ENCODE measurements at regions not wholly inside any gene's neighbourhood (a gene's known extent, or its start where the extent isn't known, plus 50 kb on each side); places are given as distances from the start of the nearest gene placed in this dataset.
A peak's percentile ranks its signal among the peaks of the same experiment; 100 is the strongest.

GRCh38 chr4:124199185-124199584 lies 513.3 kb downstream of the ANKRD50 start:
- FAIRE-seq, result no peak

DNA sequence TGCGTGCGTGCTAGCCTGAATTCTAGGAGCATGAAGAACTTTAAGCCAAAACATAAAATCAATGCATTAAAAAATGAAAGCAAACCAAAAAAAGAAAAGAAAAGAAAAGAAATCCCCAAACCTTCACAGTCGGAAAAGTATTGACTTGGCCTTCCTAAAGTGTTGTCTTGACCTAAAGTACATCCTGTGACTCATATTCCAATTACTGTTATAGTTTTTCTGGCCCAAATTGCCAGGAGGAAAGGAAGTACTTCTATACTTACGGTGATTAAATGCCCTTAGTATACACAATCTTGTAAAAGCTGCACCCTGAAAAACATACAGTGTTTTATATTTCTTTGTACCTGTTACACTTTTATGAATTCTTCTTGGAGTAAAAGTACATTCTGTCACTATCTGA lies 512.8 kb downstream of the ANKRD50 start:
- FAIRE-seq, result no peak

GRCh38 chr4:124201636-124202035 lies 510.9 kb downstream of the ANKRD50 start:
- FAIRE-seq, result no peak

GRCh38 chr4:124202099-124202498 lies 510.4 kb downstream of the ANKRD50 start:
- FAIRE-seq, result no peak

GRCh38 chr4:124203613-124204238 lies 508.8 kb downstream of the ANKRD50 start:
- no peak for FAIRE-seq

DNA sequence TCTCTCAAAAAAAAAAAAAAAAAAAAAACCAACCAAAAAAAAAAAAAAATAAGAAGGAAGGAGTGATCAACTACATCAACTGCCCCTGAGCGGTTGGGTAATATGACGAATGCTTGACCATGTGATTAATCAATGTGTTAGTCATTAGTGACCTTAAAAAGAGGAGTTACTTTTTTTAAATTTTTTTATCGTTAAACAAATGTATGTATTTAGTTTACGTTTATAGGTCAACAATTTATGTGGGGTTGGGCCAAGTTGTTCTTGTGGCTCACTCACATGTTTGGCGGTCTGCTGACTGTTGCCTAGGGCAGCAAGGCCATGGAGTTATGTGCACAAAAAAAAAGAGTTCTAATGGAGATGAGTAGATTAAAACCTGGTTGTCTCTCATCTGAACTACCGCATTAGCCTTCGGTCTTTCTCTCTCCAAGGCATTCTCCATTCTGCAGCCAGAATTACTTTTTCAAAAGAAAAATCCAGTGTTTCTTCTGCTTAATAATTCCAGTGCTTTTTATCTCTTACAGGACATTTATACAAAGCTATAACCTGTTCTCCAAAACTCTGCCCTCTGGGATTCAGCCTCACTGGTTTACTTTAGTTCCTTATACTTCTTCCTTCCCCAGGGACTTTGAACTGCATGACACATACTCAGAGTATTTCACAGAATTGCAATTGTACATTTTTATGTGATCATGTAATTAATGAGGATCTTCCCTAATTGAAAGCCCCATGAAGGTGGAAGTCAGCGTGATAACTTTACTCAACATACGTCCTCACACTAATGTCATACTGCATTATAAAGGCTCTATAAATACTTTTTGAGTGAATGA lies 505.5 kb downstream of the ANKRD50 start:
- FAIRE-seq, result no peak

DNA sequence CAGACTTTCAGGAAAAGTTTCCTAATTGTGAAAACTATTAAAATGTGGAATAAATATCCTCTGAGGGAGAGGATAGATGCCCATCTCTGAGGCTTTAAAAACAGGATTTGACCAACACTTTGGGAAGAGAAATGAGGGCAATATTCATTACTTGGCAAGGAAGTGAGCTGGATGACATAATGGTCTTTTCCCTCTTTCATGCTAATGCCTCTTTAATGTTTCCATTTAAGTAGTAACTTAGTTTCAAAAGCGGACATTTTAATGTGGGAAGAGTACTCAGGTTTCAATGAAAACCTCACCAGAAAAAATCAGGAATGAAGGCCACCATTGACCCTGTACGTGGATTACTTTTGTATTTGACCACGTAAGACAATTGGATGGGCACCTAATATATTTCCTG lies 503.3 kb downstream of the ANKRD50 start:
- no peak for FAIRE-seq

- no peak for FAIRE-seq
Observed at GRCh38 chr4:124209626-124210025, 502.9 kb downstream of the ANKRD50 start.

DNA sequence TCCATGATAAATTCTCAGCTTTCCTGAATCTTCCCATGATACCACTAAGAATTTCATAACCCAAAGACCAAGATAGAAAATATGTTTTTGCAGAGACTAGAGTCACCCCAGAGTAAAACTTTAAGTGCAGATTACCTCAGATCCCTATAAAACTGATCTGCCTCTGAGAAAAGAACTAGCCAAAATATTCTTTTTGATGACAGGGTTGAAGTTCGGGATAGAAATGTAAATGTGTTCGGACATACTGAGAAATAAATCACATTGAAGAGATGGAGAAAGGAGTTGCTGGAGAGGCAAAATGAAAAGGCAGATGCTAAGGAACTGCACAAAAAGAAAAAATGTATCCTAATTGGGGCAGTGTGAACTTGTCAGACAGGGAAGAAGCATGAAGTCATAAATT lies 501.8 kb downstream of the ANKRD50 start:
- FAIRE-seq, result no peak

DNA sequence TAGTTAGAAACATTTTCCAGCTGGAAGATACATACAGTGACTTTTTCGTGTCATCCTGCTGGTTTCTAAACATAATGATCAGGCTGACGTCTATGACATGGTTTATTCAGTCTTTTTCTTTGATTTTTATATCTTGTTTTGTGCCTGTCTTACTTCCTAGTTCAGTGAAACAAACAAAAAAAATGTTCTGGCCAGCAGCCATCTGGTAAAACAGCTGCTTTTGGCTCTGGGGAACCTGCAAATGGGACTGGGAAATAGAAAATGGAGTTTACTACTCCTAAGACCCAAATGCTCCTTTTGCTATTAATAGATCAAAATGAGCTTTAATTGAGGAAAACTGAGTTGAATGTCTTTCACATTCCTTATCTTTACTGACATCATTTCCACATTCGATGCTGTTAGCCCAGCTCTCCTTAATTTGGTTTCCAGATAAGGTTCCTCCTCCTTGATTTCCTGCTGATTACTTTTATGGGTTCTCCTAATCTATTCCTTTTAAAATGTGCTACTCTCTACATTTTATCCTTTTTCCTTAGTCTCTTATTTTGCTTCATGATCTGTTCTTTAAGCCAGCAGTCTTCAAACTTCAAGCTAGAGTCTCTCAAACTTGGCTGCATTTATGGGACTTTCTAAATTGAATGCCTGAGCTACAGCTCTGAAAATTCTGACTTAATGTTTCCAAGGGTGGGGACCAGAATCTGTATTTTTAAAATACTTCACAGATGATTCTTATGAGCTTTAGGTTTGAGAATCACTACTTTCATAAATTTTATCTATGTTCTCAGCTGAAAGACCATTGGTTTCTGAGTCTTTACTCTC lies 499.5 kb downstream of the ANKRD50 start:
- no peak for FAIRE-seq

- FAIRE-seq, result no peak
Observed at GRCh38 chr4:124219389-124219788, 493.1 kb downstream of the ANKRD50 start.

- FAIRE-seq, result no peak
Observed at GRCh38 chr4:124224256-124224655, 488.3 kb downstream of the ANKRD50 start.

- FAIRE-seq, result no peak
Observed at GRCh38 chr4:124227981-124228380, 484.6 kb downstream of the ANKRD50 start.

- FAIRE-seq, result no peak
Observed at GRCh38 chr4:124230268-124230667, 482.3 kb downstream of the ANKRD50 start.

GRCh38 chr4:124234771-124235170 lies 477.8 kb downstream of the ANKRD50 start:
- FAIRE-seq, result no peak

DNA sequence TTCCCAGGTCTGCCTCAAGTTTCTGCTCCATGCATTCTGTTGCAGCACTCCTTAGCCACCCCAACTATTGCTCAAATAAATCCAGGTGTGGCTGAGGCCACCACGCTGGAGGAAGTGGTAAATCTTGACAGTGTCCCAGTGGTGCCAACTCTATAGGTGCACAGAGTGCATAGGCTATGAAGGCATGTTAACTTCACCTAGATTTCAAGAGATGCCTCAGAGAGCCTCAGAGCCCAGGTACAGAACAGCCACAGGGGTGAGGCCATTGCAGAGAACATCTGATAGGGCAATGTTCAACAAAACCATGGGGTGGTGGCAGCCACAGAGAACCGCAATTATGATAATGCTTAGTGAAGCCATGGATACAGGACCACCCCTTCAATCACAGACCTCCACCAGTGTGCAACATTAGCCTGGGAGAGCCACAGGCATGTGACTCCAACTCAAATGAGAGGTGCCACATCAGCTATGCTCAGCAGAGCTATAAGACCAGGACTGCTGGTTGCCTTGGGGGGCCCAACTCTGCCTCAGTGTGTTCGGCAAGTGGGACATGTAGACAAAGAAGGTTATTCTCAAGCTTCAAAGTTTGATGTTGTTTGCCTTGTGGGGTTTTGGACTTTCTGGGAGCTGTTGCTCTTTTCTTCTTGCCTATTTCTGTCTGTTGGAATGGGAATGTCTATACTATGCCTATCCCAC lies 468.7 kb downstream of the ANKRD50 start:
- no peak for FAIRE-seq

GRCh38 chr4:124253080-124253479 lies 459.5 kb downstream of the ANKRD50 start:
- FAIRE-seq, result no peak

DNA sequence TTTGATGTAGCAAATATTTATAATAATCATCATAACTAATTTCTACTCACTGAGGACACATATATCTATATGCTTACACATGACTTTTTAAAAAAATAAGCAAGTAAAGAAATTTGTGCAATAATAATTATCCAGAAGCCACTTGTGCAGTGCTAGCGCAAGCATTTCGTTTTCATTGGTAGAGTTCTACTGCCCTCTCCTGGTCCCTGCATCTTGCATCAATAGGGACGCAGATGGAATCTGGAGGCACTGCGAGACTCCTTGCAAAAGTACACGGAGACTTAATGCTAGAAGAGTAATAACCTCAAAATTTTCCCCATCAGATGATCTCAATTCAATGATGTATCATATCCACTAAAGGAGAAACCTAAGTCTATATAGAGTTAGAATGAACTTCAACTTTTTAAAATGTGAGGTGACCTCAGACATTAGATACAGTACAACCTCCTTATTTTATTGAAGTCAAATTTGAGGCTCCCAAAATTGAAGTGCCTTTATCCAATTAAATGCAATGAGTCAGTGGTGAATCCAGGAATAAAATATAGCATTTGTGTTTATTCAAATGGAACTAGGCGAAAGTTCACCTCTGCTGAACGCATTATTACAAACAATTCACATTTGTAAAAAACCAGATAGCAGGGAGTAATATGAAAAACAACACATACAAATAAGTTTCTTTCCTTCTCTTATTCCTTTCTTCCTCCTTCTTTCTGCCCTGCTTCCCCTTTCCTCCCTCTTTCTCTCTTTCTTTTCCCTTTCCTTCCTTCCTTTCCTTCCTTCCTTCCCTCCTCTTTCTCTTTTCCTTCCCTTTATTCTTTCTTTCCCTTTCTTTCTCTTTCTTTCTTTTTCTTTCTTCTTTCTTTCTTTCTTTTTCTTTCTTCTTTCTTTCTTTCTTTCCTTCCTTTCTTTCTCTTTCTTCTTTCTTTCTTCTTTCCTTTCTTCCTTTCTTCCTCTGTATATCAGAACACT lies 450.0 kb downstream of the ANKRD50 start:
- peak; percentile 93 for FAIRE-seq

DNA sequence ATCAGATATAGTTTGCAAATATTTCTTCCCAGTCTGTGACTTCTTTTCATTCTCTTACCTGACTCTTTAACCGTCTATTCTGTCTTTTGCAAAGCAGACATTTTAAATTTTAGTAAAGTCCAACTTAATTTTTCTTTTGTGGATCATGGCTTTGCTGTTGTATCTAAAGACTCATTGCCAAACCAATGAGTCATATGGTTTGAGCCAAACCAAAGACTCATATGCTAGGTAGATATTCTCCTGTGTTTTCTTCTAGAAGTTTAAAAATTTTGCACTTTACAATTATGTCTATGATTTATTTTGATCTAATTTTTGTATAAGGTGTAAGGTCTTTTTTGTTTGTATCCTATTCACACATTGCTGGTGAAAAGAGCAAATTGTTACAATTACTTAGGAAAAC lies 446.8 kb downstream of the ANKRD50 start:
- no peak for FAIRE-seq

GRCh38 chr4:124266721-124267120 lies 445.8 kb downstream of the ANKRD50 start:
- FAIRE-seq, result no peak

- FAIRE-seq, result no peak
Observed at GRCh38 chr4:124276461-124276860, 436.1 kb downstream of the ANKRD50 start.

DNA sequence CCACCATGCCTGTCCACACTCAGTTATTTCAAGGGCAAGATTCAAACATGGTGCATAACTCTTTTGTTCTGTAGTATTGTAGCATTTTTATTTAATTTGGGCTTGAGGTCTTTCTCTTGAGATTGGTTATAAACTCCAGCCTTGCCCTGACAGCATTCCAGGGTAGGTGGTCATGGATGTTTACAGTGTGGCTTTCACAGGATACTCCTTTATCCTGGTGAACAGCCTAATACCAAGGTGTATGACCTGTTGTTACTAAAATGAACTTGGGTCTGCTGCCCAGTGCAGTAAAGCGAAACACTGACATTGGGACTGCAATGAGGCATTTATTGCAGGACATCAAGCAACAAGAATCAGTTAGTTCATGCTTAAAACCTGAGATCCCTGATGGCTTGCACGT lies 434.8 kb downstream of the ANKRD50 start:
- FAIRE-seq, result no peak

Data from A204.1 (cell line).